IMR-90 (cell line): ENCODE measurements at regions not wholly inside any gene's neighbourhood (a gene's known extent, or its start where the extent isn't known, plus 50 kb on each side); places are given as distances from the start of the nearest gene placed in this dataset.

ENCODE experiments used
- ATAC-seq: fragments of 200-7000 bp; cut with Tn5 transposase; 2 replicates; pipeline ENCODE4 v1.9.1; 2020; ENCODE audit warnings: low read depth, mild to moderate bottlenecking, moderate library complexity
- BruUV-seq: library from RNA; stranded (reverse); fragments of 400-500 nt; replicated peaks from 2 replicates; lab custom pipeline; 2021; lab: Mats Ljungman, UMichigan
- CTCF ChIA-PET: fragments of 300-600 bp; formaldehyde crosslinking; extraction: SDS; loops from one replicate; lab custom pipeline; 2021; ENCODE audit warnings: antibody characterized with exemption; lab: Yijun Ruan, JAX
- POLR2A ChIA-PET: fragments of 300-600 bp; sonication (Branson Sonifier 250); formaldehyde crosslinking; loops from one replicate; lab custom pipeline; 2022; ENCODE audit warnings: antibody characterized with exemption; ENCODE audit not compliant: unreplicated experiment; lab: Charles Lee
- DNase-seq: peaks from one replicate; pipeline ENCODE4 v3.0.0; 2013
- H2AFZ ChIP-seq: replicated peaks from 2 replicates; pipeline ENCODE3; 2013; ENCODE audit warnings: low read length, mild to moderate bottlenecking; ENCODE audit not compliant: poor library complexity
- H2AK5ac ChIP-seq: 2 replicates; pipeline ENCODE4 v1.6.1; 2013; ENCODE audit warnings: low read depth, low read length, inconsistent platforms
- H2AK9ac ChIP-seq: replicated peaks from 2 replicates; pipeline ENCODE3; 2013; ENCODE audit warnings: mild to moderate bottlenecking, low read depth, low read length, moderate library complexity; ENCODE audit not compliant: poor library complexity
- H2BK120ac ChIP-seq: 2 replicates; pipeline ENCODE4 v1.6.1; 2013; ENCODE audit warnings: low read depth, low read length, inconsistent platforms
- H2BK15ac ChIP-seq: 3 replicates; pipeline ENCODE4 v1.6.1; 2013; ENCODE audit warnings: low read depth, low read length, inconsistent platforms
- H2BK20ac ChIP-seq: 2 replicates; pipeline ENCODE4 v1.6.1; 2013; ENCODE audit warnings: low read depth, mild to moderate bottlenecking, inconsistent platforms, low read length, moderate library complexity
- H2BK5ac ChIP-seq: 2 replicates; pipeline ENCODE4 v1.6.1; 2013; ENCODE audit warnings: mild to moderate bottlenecking, low read depth, low read length, inconsistent platforms; ENCODE audit not compliant: poor library complexity, severe bottlenecking
- H3K14ac ChIP-seq: replicated peaks from 2 replicates; pipeline ENCODE4 v1.6.1; 2013; ENCODE audit warnings: low read depth, low read length, inconsistent platforms
- H3K18ac ChIP-seq: 2 replicates; pipeline ENCODE4 v1.6.1; 2013; ENCODE audit warnings: low read depth, low read length, control low read depth
- H3K23ac ChIP-seq: 2 replicates; pipeline ENCODE4 v1.6.1; 2013; ENCODE audit warnings: low read depth, low read length, inconsistent platforms
- H3K27ac ChIP-seq: 2 replicates; pipeline ENCODE4 v1.5.1; 2013; ENCODE audit warnings: mild to moderate bottlenecking, control low read depth, low read length; ENCODE audit not compliant: insufficient read depth
- H3K27me3 ChIP-seq: 2 replicates; pipeline ENCODE4 v1.6.1; 2013; ENCODE audit warnings: low read length; ENCODE audit not compliant: control insufficient read depth, insufficient read depth
- H3K36me3 ChIP-seq: 2 replicates; pipeline ENCODE4 v1.6.1; 2013; ENCODE audit warnings: low read length, mixed read lengths; ENCODE audit not compliant: control insufficient read depth, insufficient read depth
- H3K4ac ChIP-seq: 2 replicates; pipeline ENCODE4 v1.6.1; 2013; ENCODE audit warnings: low read depth, low read length, inconsistent platforms
- H3K4me1 ChIP-seq: 2 replicates; pipeline ENCODE4 v1.6.1; 2013; ENCODE audit warnings: low read length, mixed read lengths; ENCODE audit not compliant: control insufficient read depth, insufficient read depth
- H3K4me2 ChIP-seq: 2 replicates; pipeline ENCODE4 v1.6.1; 2013; ENCODE audit warnings: low read depth, mild to moderate bottlenecking, control low read depth, low read length, moderate library complexity
- H3K4me3 ChIP-seq: 2 replicates; pipeline ENCODE4 v1.5.1; 2013; ENCODE audit warnings: low read depth, mild to moderate bottlenecking, control low read depth, low read length, moderate library complexity; ENCODE audit not compliant: insufficient read depth
- H3K56ac ChIP-seq: 2 replicates; pipeline ENCODE4 v1.6.1; 2013; ENCODE audit warnings: low read length, inconsistent platforms; ENCODE audit not compliant: insufficient read depth; ENCODE audit errors: extremely low read depth
- H3K79me1 ChIP-seq, 2 experiments: 2 replicates each; pipeline ENCODE4 v1.6.1; 2013; ENCODE audit warnings: low read length in 2 of 2, inconsistent platforms in 1 of 2, low read depth in 1 of 2
- H3K9ac ChIP-seq: 2 replicates; pipeline ENCODE4 v1.6.1; 2013; ENCODE audit warnings: low read depth, low read length, control low read depth
- H3K9me1 ChIP-seq: 2 replicates; pipeline ENCODE4 v1.6.1; 2013; ENCODE audit warnings: low read length, inconsistent platforms; ENCODE audit not compliant: insufficient read depth
- H3K9me3 ChIP-seq: 2 replicates; pipeline ENCODE4 v1.6.1; 2013; ENCODE audit warnings: low read length; ENCODE audit not compliant: control insufficient read depth, insufficient read depth
- H4K20me1 ChIP-seq: 2 replicates; pipeline ENCODE4 v1.6.1; 2013; ENCODE audit warnings: low read length, inconsistent platforms; ENCODE audit not compliant: insufficient read depth
- H4K5ac ChIP-seq: 2 replicates; pipeline ENCODE4 v1.6.1; 2013; ENCODE audit warnings: mild to moderate bottlenecking, low read depth, low read length, control low read depth
- H4K8ac ChIP-seq, 2 experiments: 2 replicates each; pipeline ENCODE4 v1.6.1; 2013; ENCODE audit warnings: low read depth in 2 of 2, low read length in 2 of 2, control low read depth in 1 of 2, inconsistent platforms in 1 of 2
- H4K91ac ChIP-seq: 2 replicates; pipeline ENCODE4 v1.6.1; 2013; ENCODE audit warnings: low read depth, low read length, inconsistent platforms; ENCODE audit not compliant: insufficient read depth
- MAFK ChIP-seq: IDR thresholded peaks from 2 replicates; pipeline ENCODE4 v1.6.1; 2012; ENCODE audit warnings: low read depth, low read length, improper control_type of control experiment
- MAZ ChIP-seq: IDR thresholded peaks from 2 replicates; pipeline ENCODE4 v1.6.1; 2012; ENCODE audit warnings: low read depth, mild to moderate bottlenecking, low read length, improper control_type of control experiment, moderate library complexity, borderline replicate concordance
- SMC3 ChIP-seq: fragments of 150-350 bp; IDR thresholded peaks from 2 replicates; pipeline ENCODE4 v1.6.1; 2016; ENCODE audit warnings: low read depth, mild to moderate bottlenecking, antibody characterized with exemption, low read length, moderate library complexity
- WGBS, 2 experiments: methylation state at CpG; one replicate each; pipeline versions ENCODE4 v1.1.5 to v1.1.7; 2013; ENCODE audit warnings: missing lambda C conversion rate in 2 of 2; ENCODE audit not compliant: insufficient read length in 1 of 2; ENCODE audit errors: extremely low coverage in 2 of 2; 5-methylcytosine and 5-hydroxymethylcytosine counted together
- dilution Hi-C: fragments of 300-500 bp; cut with HindIII; formaldehyde crosslinking; loops from one replicate; pipeline ENCODE4 v1.14.3; 2018; ENCODE audit warnings: low sequenced_read_pairs; ENCODE audit not compliant: unreplicated experiment
- in situ Hi-C: fragments of 300-500 bp; cut with MboI; formaldehyde crosslinking; loops from 3 replicates; pipeline ENCODE4 v1.14.3; 2019; ENCODE audit warnings: low sequenced_read_pairs, inconsistent platforms, mixed read lengths
- intact Hi-C: fragments of 100-400 bp; cut with micrococcal nuclease; formaldehyde crosslinking; loops from 2 replicates; pipeline ENCODE4 v1.10.0; 2022

GRCh38 chr1:242873661-242874060, 349.2 kb upstream of the PLD5 start:
- Histone ChIP-seq H4K20me1 (no peaks in the 10 kb centered on the region), H2BK20ac (no peak overlapping the region), H3K9ac (no peak overlapping the region), H2BK15ac (no peak overlapping the region), H2AFZ (no peak overlapping the region), H4K8ac (no peak overlapping the region), H3K27me3 (no peaks in the 10 kb centered on the region), H3K14ac (no peak overlapping the region), H3K23ac (no peak overlapping the region), H3K9me1 (no peaks in the 10 kb centered on the region), H2BK120ac (no peak overlapping the region), H2AK9ac (no peak overlapping the region), H3K79me1 (no peaks in the 10 kb centered on the region), H3K4me2 (no peak overlapping the region), H3K4me1 (no peaks in the 10 kb centered on the region), H4K5ac (no peak overlapping the region), H3K56ac (no peak overlapping the region), H3K27ac (no peak overlapping the region), H4K91ac (no peak overlapping the region), H3K9me3 (peaks cover 14% of the 10 kb centered on the region), H3K18ac (no peak overlapping the region), H3K4me3 (no peak overlapping the region), H3K4ac (no peak overlapping the region), H2BK5ac (no peak overlapping the region), H2AK5ac (no peak overlapping the region), H3K36me3 (no peaks in the 10 kb centered on the region)
- no peak for DNase-seq
- intact Hi-C loops: no loop called here
- no CpG with 5 or more reads among the region's 1 CpG for WGBS, 2 experiments
- in situ Hi-C loops: no loop called here
- dilution Hi-C loops: no loop called here
- ChIA-PET POLR2A (no interaction called here), CTCF (no interaction called here)
- TF ChIP-seq MAZ (no peak), SMC3 (no peak), MAFK (no peak)
- ATAC-seq: no peak
- BruUV-seq: no TSS peak
